NCI-H1105 (cell line): ENCODE measurements at regions not wholly inside any gene's neighbourhood (a gene's known extent, or its start where the extent isn't known, plus 50 kb on each side); places are given as distances from the start of the nearest gene placed in this dataset.
"Not testable (repeated sequence)": the region's sequence is repeated elsewhere in the genome, so short reads cannot be mapped to it uniquely, and the experiment has no call there.

ENCODE experiments used
- DNase-seq: peaks from one replicate; lab custom pipeline; 2025; lab: John Stamatoyannopoulos, UW

DNA sequence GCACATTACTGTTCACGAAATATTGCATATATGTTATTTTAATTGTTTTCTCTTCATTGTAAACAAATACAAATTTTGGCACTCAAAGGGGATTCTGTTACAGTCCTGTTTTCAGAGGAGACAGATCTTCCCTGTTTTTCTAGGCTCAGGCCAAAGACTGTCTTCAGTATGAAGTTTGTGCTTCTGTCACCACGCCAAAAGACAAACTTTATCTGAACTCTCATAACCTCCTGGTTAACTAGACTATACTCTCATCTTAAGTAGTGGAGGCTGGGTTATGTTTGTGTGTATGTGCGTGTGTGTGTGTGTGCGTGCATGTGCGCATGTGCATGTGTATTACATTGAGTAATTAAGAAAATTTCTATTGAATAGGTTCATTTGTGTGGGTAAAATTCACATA, 676.8 kb upstream of the HS3ST1 start:
- DNase-seq: no peak

GRCh38 chr4:12089920-12090319, 661.2 kb upstream of the HS3ST1 start:
- DNase-seq: not testable (repeated sequence)

DNA sequence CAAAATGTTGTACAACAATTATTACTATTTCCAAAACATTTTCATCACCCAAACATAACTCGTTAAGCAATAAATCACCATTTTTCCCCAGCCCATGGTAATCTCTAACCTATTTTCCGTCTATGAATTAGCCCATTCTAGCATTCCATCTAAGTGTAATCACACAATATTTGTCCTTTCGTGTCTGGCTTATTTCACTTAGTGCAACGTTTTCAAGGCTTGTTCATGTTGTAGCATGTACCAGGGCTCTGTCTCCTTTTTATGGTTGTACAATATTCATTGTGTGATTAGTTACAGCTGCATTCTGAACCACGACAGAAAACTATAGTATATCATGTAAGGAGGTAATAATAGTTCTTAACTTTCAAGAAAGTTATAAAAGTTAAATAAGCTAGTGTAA, 656.0 kb upstream of the HS3ST1 start:
- DNase-seq: no peak

DNA sequence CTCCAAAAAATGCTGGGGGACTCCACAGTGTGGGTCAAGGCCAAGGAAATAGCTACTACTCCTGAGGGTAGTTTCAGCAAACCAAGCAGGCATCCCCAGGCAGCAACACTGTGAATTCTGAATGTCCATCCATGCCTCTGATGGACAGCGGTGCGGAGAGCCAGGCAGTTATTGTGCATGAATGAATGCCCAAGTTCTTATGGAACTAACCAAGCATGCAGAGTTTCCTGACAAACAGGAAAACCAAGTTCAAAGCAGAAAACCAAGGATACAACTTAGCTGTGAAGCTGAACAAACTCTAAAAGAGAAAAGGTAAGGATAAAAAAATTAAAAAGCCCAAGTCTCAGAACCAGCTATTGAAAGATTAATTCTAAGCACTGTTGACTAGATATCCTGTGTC, 642.6 kb upstream of the HS3ST1 start:
- DNase-seq: no peak

GRCh38 chr4:12053966-12054365, 625.3 kb upstream of the HS3ST1 start:
- no peak for DNase-seq

GRCh38 chr4:12053556-12053955, 624.9 kb upstream of the HS3ST1 start:
- DNase-seq: no peak

GRCh38 chr4:12050357-12050756, 621.7 kb upstream of the HS3ST1 start:
- DNase-seq: no peak

- no peak for DNase-seq
These were observed 614.1 kb upstream of the HS3ST1 start for GRCh38 chr4:12042818-12043217.

GRCh38 chr4:12041828-12042227, 613.1 kb upstream of the HS3ST1 start:
- no peak for DNase-seq

- no peak for DNase-seq
These were observed 607.8 kb upstream of the HS3ST1 start for GRCh38 chr4:12036450-12036849.

DNA sequence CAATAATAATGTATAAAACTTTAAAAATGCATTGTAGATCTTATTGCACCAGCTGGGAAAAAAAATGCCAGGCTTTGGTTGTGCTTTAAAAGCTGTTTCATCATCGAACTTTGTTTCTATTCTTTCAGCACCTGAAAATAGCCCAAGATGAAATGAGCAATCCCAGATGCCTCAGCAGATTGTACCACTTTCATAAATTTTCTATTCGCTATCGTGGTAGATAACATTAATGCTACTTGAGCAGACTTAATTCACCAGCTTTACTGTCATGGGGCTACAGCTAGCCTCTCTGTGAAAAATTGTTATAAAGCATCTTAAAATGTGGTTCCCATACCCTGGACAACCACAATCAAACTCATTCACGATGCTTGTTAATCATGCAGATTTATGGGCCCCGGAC, 599.6 kb upstream of the HS3ST1 start:
- no peak for DNase-seq

DNA sequence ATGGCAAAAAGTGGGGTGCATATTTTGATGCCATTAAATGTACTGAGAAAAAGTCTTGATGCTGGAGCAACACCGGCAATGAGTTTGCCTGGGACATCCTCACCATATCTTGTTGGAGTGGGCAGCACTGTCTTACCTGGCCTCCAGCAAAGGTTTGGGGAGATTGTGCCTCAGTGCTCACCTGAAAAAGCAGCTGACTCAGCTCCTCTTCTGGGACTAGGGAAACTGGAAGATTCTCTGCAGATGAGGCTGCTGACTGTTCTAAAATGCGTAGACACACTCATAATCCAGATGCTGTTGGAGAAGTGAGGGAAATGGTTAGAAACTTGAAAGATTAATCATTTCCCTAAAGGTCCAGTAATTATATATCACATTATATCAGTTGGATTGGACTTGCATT, 593.7 kb upstream of the HS3ST1 start:
- no peak for DNase-seq

- no peak for DNase-seq
These were observed 588.0 kb upstream of the HS3ST1 start for GRCh38 chr4:12016729-12017128.

GRCh38 chr4:12005471-12005870, 576.8 kb upstream of the HS3ST1 start:
- no peak for DNase-seq

DNA sequence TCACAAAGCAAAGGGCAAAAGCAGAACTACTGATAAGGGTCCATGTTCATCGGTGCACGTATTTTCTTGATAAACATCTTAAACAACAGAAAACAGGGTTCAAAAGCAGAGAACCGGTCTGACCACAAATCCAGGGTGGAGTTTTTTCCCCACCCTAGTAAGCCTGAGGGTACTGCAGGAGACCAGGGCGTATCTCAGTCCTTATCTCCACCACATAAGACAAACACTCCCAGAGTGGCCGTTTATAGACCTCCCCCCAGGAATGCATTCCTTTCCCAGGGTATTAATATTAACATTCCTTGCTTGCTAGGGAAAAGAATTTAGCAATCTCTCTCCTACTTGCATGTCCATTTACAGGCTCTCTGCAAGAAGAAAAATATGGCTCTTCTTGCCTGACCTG, 567.9 kb upstream of the HS3ST1 start:
- not testable (repeated sequence) for DNase-seq

DNA sequence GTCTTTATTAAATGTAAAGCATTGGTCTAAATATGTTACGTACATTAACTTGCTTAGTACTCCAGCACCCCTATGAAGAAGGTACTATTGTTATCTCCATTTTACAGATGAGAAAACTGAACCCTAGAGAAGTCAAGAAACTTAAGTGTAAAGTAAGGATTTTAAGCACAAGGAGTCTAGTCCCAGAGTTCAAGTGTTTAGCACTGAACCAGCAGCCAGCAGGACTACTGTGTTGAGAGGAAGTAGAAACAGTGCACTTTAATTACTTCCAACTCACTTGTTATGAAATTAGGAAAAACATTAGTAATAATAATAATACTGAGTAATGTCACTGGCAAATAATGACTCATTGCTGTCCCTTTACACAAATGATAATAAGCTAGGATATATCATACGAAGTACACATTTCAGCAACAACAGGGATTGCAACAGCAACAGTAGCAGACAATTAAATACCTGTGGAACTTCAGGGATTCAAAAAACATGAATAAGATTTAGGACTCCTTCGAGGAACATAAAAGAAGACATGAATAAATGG, 548.1 kb upstream of the HS3ST1 start:
- DNase-seq: no peak

DNA sequence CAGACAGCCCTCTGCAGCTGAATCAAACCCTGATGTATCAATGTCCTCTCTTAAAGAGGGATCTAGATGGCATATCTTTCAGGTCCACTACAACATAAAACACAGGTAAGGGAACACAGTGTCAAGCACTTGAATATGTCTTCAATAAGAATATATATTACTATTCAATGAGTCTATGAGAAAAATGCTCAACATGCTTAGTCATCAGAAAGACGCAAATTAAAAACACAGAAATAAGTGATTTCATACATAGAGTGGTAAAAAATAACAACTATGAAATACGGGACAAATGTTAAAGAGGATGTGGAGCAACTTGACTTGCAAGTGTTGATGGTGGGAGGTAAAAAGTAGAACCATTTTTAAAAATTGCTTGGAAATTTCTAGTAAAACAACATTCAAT, 544.6 kb upstream of the HS3ST1 start:
- no peak for DNase-seq

- no peak for DNase-seq
These were observed 542.1 kb upstream of the HS3ST1 start for GRCh38 chr4:11970754-11971153.

DNA sequence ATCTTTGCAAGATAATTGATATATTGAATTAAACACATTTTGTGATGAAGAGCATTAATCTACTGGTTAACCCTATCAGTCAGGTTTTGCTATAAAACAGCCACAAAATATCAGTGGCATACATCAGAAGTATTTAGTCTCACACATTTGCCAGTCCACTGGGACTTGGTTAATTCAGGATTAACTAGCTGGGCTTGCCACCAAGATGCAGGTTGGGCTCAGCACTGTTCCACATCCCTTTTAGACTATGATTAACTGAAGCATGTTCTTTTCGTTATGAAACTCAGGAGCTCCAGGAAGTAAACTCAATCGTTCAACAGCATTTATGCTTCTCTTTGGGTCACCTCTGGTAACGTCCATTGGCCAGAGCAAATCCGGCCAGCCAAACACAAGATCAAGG, 538.1 kb upstream of the HS3ST1 start:
- DNase-seq: no peak

DNA sequence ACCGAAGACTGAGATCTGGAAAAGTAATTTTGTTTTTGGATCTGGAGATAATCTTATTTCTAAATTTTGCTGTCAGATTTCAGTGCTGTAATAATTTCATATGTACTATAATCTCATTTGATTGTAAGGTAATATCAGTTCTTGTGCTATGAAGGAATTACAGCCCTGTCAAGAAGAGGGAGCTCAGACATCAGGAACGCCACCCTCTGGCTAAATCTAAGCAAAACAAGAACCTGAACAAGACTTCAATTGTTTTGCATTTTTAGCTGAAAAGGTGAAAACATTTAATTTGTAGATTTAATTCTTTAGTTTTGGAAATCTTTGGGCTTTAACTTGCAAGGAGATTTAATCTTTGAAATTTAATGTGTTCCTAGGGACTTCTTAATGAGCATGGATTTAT, 525.4 kb upstream of the HS3ST1 start:
- no peak for DNase-seq

GRCh38 chr4:11949355-11949754, 520.7 kb upstream of the HS3ST1 start:
- DNase-seq: no peak

DNA sequence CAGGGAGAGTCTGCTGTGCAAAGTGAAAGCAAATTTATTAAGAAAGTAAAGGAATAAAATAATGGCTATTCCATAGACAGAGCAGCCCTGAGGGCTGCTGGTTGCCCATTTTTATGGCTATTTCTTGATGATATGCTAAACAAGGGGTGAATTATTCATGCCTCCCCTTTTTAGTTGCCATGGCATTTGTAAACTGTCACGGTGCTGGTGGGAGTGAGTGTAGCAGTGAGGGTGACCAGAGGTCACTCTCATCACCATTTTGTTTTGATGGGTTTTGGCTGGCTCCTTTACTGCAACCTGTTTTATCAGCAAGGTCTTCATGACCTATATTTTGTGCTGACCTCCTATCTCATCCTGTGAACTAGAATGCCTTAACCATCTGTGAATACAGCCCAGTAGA, 518.9 kb upstream of the HS3ST1 start:
- not testable (repeated sequence) for DNase-seq

- no peak for DNase-seq
These were observed 509.2 kb upstream of the HS3ST1 start for GRCh38 chr4:11937941-11938340.

DNA sequence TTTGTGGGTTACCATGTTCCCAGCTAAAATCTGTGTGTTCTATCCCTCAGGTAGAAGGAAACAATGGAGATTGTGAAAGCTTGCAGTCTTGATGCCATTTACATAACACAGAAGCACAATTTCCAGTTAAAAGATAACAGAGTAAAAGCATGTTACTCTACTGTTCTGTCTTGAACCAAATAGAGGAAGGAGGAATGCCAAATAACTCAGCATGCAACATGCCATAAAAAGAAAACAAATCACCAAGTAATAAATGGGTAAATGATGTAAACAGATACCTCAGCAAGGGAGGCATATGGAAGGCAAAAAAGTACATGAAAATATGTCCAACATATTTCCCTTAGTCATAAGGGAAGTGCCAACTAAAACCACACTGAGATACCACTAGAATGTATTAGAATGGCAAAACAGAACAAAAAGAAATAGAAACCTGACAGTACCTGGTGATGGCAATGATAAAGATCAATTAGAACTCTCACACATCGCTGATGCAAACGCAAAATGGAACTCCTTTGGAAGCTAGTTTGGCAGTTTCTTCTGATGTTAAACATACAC, 502.6 kb upstream of the HS3ST1 start:
- DNase-seq: no peak

GRCh38 chr4:11929080-11929479, 500.4 kb upstream of the HS3ST1 start:
- no peak for DNase-seq
